HG03342 (cell line): ENCODE measurements at regions not wholly inside any gene's neighbourhood (a gene's known extent, or its start where the extent isn't known, plus 50 kb on each side); places are given as distances from the start of the nearest gene placed in this dataset.
"Not testable (repeated sequence)": the region's sequence is repeated elsewhere in the genome, so short reads cannot be mapped to it uniquely, and the experiment has no call there.

Experiments used
- ATAC-seq: cut with Tn5 transposase; IDR thresholded peaks from one replicate; pipeline ENCODE4 v1.9.1; 2021; ENCODE audit warnings: mild to moderate bottlenecking, moderate library complexity; ENCODE audit not compliant: unreplicated experiment

- not testable (repeated sequence) for ATAC-seq
Observed at GRCh38 chr7:116371536-116371935, 128.0 kb upstream of the CAV2 start.

GRCh38 chr7:116373229-116373628 is 126.3 kb upstream of the CAV2 start:
- not testable (repeated sequence) for ATAC-seq

- ATAC-seq, result no peak
Observed at GRCh38 chr7:116377721-116378120, 121.8 kb upstream of the CAV2 start.

- no peak for ATAC-seq
Observed at GRCh38 chr7:116380025-116380424, 119.5 kb upstream of the CAV2 start.

GRCh38 chr7:116382375-116382774 is 117.2 kb upstream of the CAV2 start:
- no peak for ATAC-seq

GRCh38 chr7:116384936-116385635 is 114.5 kb upstream of the CAV2 start:
- ATAC-seq, result no peak

- no peak for ATAC-seq
Observed at GRCh38 chr7:116386674-116387073, 112.9 kb upstream of the CAV2 start.

GRCh38 chr7:116390363-116390762 is 109.2 kb upstream of the CAV2 start:
- ATAC-seq, result no peak

GRCh38 chr7:116392806-116393205 is 106.7 kb upstream of the CAV2 start:
- ATAC-seq, result no peak

GRCh38 chr7:116393654-116394053 is 105.9 kb upstream of the CAV2 start:
- ATAC-seq, result no peak

- ATAC-seq, result no peak
Observed at GRCh38 chr7:116394106-116394505, 105.4 kb upstream of the CAV2 start.

- no peak for ATAC-seq
Observed at GRCh38 chr7:116395141-116395791, 104.3 kb upstream of the CAV2 start.

- ATAC-seq, result no peak
Observed at GRCh38 chr7:116398672-116399071, 100.9 kb upstream of the CAV2 start.

- ATAC-seq, result no peak
Observed at GRCh38 chr7:116399819-116400218, 99.7 kb upstream of the CAV2 start.

- ATAC-seq, result no peak
Observed at GRCh38 chr7:116400522-116400921, 99.0 kb upstream of the CAV2 start.

GRCh38 chr7:116401711-116402110 is 97.8 kb upstream of the CAV2 start:
- ATAC-seq, result no peak

GRCh38 chr7:116403265-116403664 is 96.3 kb upstream of the CAV2 start:
- ATAC-seq, result no peak

- no peak for ATAC-seq
Observed at GRCh38 chr7:116404389-116404788, 95.1 kb upstream of the CAV2 start.

- ATAC-seq, result no peak
Observed at GRCh38 chr7:116405810-116406209, 93.7 kb upstream of the CAV2 start.

GRCh38 chr7:116407165-116407564 is 92.4 kb upstream of the CAV2 start:
- no peak for ATAC-seq

- ATAC-seq, result no peak
Observed at GRCh38 chr7:116408166-116408565, 91.4 kb upstream of the CAV2 start.

- ATAC-seq, result not testable (repeated sequence)
Observed at GRCh38 chr7:116408831-116409453, 90.6 kb upstream of the CAV2 start.
